A172 (cell line): ENCODE measurements at regions not wholly inside any gene's neighbourhood (a gene's known extent, or its start where the extent isn't known, plus 50 kb on each side); places are given as distances from the start of the nearest gene placed in this dataset.

Source experiments
- DNase-seq: peaks from one replicate; pipeline ENCODE4 v3.0.0-alpha.2; 2015; ENCODE audit warnings: low spot score

- no peak for DNase-seq
These were observed 54.5 kb upstream of the FAM78B start for GRCh38 chr1:166221316-166221715.

- no peak for DNase-seq
These were observed 67.1 kb upstream of the FAM78B start for GRCh38 chr1:166233750-166234366.

GRCh38 chr1:166235728-166236127 lies 68.9 kb upstream of the FAM78B start:
- DNase-seq, result no peak

GRCh38 chr1:166237675-166238074 lies 70.9 kb upstream of the FAM78B start:
- DNase-seq, result no peak

DNA sequence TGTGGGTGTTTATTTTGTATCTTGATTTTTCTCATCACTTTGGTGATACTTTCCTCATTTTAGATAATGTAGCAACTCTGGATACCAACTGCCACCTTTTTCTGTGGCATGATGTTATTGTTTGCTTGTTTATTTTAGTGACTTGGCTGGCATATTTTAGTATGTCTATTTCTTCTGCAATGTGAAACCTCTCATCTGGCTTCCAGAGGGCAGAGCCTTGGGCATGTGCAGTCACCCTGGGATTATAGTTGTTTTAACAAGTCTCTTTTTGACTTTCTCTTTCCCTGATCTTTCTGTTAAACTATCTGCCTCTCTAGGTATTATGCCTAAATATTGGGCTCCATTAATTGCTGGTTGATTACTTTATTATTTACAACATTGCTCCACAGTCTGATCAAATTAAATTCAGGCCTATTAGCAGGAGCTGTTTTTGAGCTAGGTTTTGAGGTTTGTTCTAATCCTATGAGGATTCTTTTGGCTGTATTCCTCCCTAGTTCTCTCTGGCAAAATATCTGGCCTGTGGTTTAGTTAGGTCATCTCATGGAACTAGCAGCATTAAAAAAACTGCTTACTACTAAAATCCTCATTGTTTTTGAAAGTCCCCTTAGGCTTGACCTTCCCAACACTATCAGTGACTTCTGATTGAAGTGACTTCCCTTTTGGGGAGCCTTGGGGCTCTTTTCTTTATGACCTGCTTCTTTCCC lies 86.4 kb upstream of the FAM78B start:
- no peak for DNase-seq

GRCh38 chr1:166258017-166258416 lies 91.2 kb upstream of the FAM78B start:
- no peak for DNase-seq

DNA sequence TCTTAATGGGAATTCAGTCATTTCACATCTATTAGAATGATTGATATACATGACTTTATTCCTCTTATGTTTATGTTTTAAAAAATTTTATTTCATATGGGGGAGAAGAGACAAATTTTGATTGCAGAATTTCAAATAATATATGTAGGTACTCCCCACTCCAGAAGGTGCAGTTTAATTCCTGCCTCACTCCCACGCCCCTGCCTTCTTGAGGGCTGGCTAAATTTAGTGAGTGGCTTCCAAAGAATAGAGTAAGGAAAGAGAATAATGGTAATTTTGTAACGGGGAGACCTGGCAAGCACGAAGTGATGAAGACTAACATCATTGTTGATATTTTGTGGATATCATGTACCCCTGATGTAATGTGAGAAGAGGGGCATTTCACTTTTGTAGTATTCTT lies 94.7 kb upstream of the FAM78B start:
- no peak for DNase-seq

DNA sequence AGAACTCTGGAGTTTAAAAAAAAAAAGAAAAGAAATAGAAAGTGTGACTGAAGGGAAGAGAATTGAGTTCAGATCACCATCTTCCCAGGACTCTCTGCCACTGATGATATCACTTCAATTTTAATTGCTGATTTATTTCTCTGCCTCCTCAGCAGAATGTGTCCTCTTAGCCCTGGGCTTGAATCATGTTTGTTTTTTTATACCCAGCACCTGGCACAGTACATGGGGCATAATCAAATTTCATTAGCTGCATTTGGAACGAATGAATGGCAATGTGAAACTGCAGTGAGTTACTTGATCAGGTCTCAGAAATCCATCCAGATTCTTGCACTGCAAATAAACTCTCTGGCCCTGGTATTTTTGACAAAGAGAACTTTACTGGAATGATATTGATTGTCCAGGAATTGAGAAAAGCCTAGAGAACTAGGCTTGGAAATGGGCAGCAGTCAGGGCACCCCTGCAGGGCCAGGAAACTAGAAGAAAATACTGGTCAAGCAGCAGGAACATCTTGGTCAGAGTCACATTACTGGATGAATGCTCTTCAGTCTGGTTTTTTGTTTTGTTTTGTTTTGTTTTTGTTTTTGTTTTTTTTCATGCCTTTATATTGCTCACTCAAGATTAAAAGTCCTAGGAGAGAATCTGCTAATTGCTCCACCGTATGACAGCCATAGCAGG lies 103.8 kb upstream of the FAM78B start:
- no peak for DNase-seq

GRCh38 chr1:166271151-166271538 lies 104.3 kb upstream of the FAM78B start:
- DNase-seq, result no peak

- no peak for DNase-seq
These were observed 105.4 kb upstream of the FAM78B start for GRCh38 chr1:166272155-166272554.

- DNase-seq, result no peak
These were observed 106.0 kb upstream of the FAM78B start for GRCh38 chr1:166272851-166273250.

- no peak for DNase-seq
These were observed 106.8 kb upstream of the FAM78B start for GRCh38 chr1:166273618-166274017.

DNA sequence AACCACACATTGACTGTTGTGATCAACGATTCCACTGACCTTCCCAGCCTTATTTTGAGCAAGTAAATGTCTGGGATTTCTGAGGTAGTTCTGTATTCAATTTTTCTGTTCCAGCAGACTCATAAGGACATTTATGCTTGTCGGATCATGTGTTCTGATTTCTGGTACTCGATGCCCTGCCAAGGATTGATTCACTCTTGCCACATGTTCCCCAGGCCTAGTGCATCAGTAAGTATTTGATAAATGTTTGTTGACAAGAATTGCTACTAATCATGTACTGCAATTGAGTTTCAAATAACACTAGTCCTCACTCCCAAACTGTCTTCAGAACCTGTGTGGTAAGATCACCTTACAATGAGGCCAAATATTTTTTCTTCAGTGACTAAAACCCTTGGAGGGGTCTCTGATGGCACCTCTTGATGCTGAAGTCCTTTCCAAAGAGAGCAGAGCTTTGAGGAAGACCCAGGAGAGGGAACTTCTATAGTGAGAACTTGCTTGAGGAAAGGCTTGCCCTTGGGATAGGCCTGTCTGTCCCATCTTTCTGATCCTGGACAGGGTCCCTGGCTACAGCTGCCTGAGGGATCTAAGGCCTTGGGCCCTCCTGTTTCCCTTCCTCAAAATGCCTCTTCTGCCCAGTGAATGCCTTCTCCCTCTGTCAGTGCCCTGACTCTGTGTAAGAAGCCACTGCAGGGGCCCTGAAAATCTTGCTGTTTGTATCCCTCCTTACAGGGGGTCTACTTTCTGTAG lies 115.8 kb upstream of the FAM78B start:
- no peak for DNase-seq

GRCh38 chr1:166283190-166283589 lies 116.4 kb upstream of the FAM78B start:
- DNase-seq, result no peak

GRCh38 chr1:166283600-166283999 lies 116.8 kb upstream of the FAM78B start:
- DNase-seq, result no peak

DNA sequence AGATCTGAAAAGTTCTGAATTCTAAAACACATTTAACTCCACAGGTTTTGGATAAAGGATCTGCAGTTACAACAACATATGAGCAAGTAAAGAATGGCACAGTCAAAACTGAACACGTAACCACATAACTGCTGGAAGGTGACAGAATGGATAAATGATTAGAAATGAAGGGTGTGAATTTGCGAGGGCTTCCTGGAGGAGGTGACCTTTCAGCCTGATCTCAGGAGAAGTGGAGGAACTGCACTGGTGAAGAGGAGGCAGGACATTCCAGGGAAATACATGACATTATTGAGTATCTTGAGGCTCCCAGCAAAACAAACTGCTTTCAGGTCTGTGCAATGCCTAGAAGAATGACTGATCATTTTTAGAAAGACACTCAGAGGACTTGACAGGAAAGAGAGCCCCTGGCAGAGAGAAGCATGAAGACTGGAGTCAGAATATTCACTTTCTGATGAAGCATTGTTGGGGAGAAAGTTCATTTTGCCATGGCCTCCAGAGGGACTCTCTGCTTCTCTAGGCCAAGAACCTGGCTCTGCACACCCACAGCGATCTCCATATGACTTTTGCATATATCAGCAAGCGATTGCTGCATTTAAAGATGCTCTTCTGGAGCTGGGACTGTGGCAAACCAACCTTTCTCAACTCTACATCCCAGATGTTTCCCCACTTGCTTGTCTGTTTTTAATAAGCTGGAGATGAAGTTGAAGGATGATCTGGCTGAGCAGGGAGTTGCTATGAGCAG lies 122.7 kb upstream of the FAM78B start:
- DNase-seq, result no peak

DNA sequence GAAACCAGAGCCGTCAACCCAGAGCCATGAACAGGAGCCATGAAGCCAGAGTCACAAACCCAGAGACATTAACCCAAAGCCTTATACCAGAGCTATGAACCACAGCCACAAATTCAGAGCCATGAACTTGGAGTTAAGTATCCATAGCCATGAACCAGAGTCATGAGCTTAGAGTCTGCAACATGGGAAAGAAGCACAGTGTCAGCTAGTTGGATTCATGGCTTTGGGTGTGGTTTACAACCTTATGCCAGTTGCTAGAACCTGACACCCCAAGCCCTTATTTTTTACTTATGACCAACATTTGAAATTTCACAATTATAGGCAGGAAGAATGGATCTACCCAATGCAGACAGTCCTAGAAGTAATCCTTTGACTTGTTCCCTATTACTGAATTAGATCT lies 128.9 kb upstream of the FAM78B start:
- DNase-seq, result no peak

GRCh38 chr1:166297993-166298392 lies 131.2 kb upstream of the FAM78B start:
- no peak for DNase-seq

- no peak for DNase-seq
These were observed 134.0 kb upstream of the FAM78B start for GRCh38 chr1:166300767-166301166.

DNA sequence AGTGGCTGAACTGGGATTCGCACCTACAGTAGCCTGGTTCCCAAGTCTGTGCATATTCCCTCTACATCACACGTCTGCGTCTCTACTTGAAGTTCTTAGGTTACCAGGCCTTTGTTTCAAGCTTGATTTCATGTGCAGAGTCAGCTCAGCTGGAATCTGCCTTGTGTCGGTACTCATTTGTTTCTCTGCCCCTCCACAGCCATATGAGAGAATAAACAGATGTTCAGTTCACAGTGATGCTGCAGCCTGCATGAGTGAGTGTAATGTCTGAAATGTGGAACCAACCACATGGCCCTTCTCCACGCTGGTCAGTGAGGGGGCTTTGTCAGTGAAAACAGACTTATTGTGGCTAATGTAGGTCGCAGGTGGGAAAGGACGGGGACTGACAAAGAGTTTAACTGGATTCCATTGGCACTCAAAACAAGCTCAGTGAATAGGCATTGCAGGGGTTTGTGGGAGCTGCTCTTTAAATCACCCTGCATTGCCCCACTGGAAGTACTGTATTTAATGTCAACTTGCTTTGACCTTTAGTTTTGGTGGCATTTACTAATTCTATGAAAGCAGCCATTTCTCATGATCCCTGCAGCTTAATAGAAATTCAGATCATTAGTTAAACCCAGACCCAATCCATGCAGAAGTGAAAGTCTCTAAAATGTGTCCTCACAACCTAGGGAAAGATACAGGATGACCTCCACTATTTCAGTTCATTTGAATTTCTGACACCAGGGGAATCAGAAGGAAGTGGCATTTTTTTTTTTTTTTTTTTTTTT lies 136.4 kb upstream of the FAM78B start:
- no peak for DNase-seq

DNA sequence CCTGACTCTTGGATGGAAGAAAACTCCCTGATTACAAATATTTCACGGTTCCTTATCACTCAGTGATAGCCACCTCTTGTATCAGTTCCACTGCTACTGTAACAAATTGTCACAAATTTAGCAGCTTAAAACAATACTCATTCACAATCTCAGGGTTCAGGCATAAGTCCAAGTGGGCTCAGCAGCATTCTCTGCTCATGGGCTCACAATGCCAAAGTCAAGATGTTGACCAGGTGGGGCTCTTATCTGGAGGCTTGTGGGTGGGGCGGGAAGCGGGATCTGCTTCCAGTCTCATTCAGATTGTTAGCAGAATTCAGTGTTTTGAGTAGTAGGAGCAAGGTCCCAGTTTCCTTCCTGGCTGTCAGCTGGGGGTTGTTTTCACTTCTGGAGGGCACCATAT lies 137.3 kb upstream of the FAM78B start:
- no peak for DNase-seq
